Stomach smooth muscle (tissue), 2 donors: ENCODE measurements at regions not wholly inside any gene's neighbourhood (a gene's known extent, or its start where the extent isn't known, plus 50 kb on each side); places are given as distances from the start of the nearest gene placed in this dataset.

Experiments
- H3K27ac ChIP-seq: one replicate; pipeline ENCODE4 v1.7.0; 2013; ENCODE audit warnings: mild to moderate bottlenecking, low read length, inconsistent platforms
- H3K27me3 ChIP-seq, 2 donors: one replicate each; pipeline ENCODE4 v1.7.0; 2013; ENCODE audit warnings: low read length in 2 of 2; ENCODE audit not compliant: insufficient read depth in 2 of 2, control insufficient read depth in 1 of 2
- H3K36me3 ChIP-seq, 2 donors: one replicate each; pipeline ENCODE4 v1.7.0; 2013; ENCODE audit warnings: low read length in 2 of 2; ENCODE audit not compliant: control insufficient read depth in 2 of 2, insufficient read depth in 2 of 2
- H3K4me1 ChIP-seq: one replicate; pipeline ENCODE4 v1.7.0; 2013; ENCODE audit warnings: low read length; ENCODE audit not compliant: control insufficient read depth, insufficient read depth
- H3K4me3 ChIP-seq, 2 donors: one replicate each; pipeline ENCODE4 v1.7.0; 2013; ENCODE audit warnings: low read length in 2 of 2
- H3K9ac ChIP-seq, 2 donors: one replicate each; pipeline ENCODE4 v1.7.0; 2013; ENCODE audit warnings: low read length in 2 of 2, mild to moderate bottlenecking in 1 of 2
- H3K9me3 ChIP-seq, 2 donors: one replicate each; pipeline ENCODE4 v1.7.0; 2013; ENCODE audit warnings: low read length in 2 of 2; ENCODE audit not compliant: control insufficient read depth in 2 of 2
- donor health status: healthy.
- donor health status: Pancreatic carcinoma.

GRCh38 chr14:22271838-22272799 lies 316.9 kb downstream of the DAD1 start:
- no peaks in the 10 kb centered on the region for H3K4me1 ChIP-seq
- peaks cover 0 to 3% of the 10 kb centered on the region in 2 donors for H3K27me3 ChIP-seq
- no peak overlapping the region for H3K4me3 ChIP-seq
- H3K9ac ChIP-seq: no peak overlapping the region
- no peaks in the 10 kb centered on the region for H3K9me3 ChIP-seq
- H3K36me3 ChIP-seq: no peaks in the 10 kb centered on the region
- no peak overlapping the region for H3K27ac ChIP-seq

- Histone ChIP-seq H3K4me1 (no peaks in the 10 kb centered on the region), H3K4me3 (no peak overlapping the region), H3K9ac (no peak overlapping the region), H3K27ac (no peak overlapping the region), H3K36me3 (no peaks in the 10 kb centered on the region), H3K27me3 (no peaks in the 10 kb centered on the region), H3K9me3 (no peaks in the 10 kb centered on the region)
These were observed 320.1 kb downstream of the DAD1 start for GRCh38 chr14:22268875-22269274.

- H3K27ac ChIP-seq: no peak overlapping the region
- no peaks in the 10 kb centered on the region for H3K36me3 ChIP-seq
- no peak overlapping the region for H3K9ac ChIP-seq
- no peaks in the 10 kb centered on the region for H3K27me3 ChIP-seq
- no peaks in the 10 kb centered on the region for H3K9me3 ChIP-seq
- no peak overlapping the region for H3K4me3 ChIP-seq
- no peaks in the 10 kb centered on the region for H3K4me1 ChIP-seq
These were observed 322.3 kb downstream of the DAD1 start for GRCh38 chr14:22266683-22267082.

GRCh38 chr14:22266142-22266442 lies 322.9 kb downstream of the DAD1 start:
- H3K9ac ChIP-seq: no peak overlapping the region
- H3K9me3 ChIP-seq: no peaks in the 10 kb centered on the region
- H3K4me1 ChIP-seq: no peaks in the 10 kb centered on the region
- no peak overlapping the region for H3K27ac ChIP-seq
- no peaks in the 10 kb centered on the region for H3K36me3 ChIP-seq
- no peak overlapping the region for H3K4me3 ChIP-seq
- H3K27me3 ChIP-seq: no peaks in the 10 kb centered on the region

- H3K27me3 ChIP-seq: no peaks in the 10 kb centered on the region
- H3K36me3 ChIP-seq: no peaks in the 10 kb centered on the region
- no peak overlapping the region for H3K27ac ChIP-seq
- no peaks in the 10 kb centered on the region for H3K4me1 ChIP-seq
- H3K4me3 ChIP-seq: no peak overlapping the region
- H3K9me3 ChIP-seq: no peaks in the 10 kb centered on the region
- H3K9ac ChIP-seq: no peak overlapping the region
These were observed 323.5 kb downstream of the DAD1 start for GRCh38 chr14:22265319-22266141.

GRCh38 chr14:22264759-22265158 lies 324.3 kb downstream of the DAD1 start:
- Histone ChIP-seq H3K27ac (no peak overlapping the region), H3K9me3 (no peaks in the 10 kb centered on the region), H3K36me3 (no peaks in the 10 kb centered on the region), H3K4me3 (no peak overlapping the region), H3K27me3 (no peaks in the 10 kb centered on the region), H3K9ac (no peak overlapping the region), H3K4me1 (no peaks in the 10 kb centered on the region)

GRCh38 chr14:22263961-22264360 lies 325.1 kb downstream of the DAD1 start:
- no peaks in the 10 kb centered on the region for H3K9me3 ChIP-seq
- no peak overlapping the region for H3K9ac ChIP-seq
- no peak overlapping the region for H3K4me3 ChIP-seq
- no peaks in the 10 kb centered on the region for H3K27me3 ChIP-seq
- H3K36me3 ChIP-seq: no peaks in the 10 kb centered on the region
- H3K27ac ChIP-seq: no peak overlapping the region
- H3K4me1 ChIP-seq: no peaks in the 10 kb centered on the region

GRCh38 chr14:22262881-22263280 lies 326.1 kb downstream of the DAD1 start:
- no peaks in the 10 kb centered on the region for H3K27me3 ChIP-seq
- H3K4me1 ChIP-seq: no peaks in the 10 kb centered on the region
- H3K36me3 ChIP-seq: no peaks in the 10 kb centered on the region
- H3K9me3 ChIP-seq: no peaks in the 10 kb centered on the region
- H3K27ac ChIP-seq: no peak overlapping the region
- H3K9ac ChIP-seq: no peak overlapping the region
- H3K4me3 ChIP-seq: no peak overlapping the region

GRCh38 chr14:22255017-22255950 lies 333.7 kb downstream of the DAD1 start:
- H3K27ac ChIP-seq: no peak overlapping the region

GRCh38 chr14:22252686-22253085 lies 336.3 kb downstream of the DAD1 start:
- H3K27ac ChIP-seq: no peak overlapping the region
- no peaks in the 10 kb centered on the region for H3K4me1 ChIP-seq
- no peaks in the 10 kb centered on the region for H3K27me3 ChIP-seq
- no peaks in the 10 kb centered on the region for H3K9me3 ChIP-seq
- H3K4me3 ChIP-seq: no peak overlapping the region
- H3K36me3 ChIP-seq: no peaks in the 10 kb centered on the region
- no peak overlapping the region for H3K9ac ChIP-seq

More at GRCh38 chr14:22255017-22255950, 333.7 kb downstream of the DAD1 start:
- Histone ChIP-seq H3K9ac (no peak overlapping the region), H3K36me3 (no peaks in the 10 kb centered on the region), H3K9me3 (no peaks in the 10 kb centered on the region), H3K4me1 (no peaks in the 10 kb centered on the region), H3K27me3 (no peaks in the 10 kb centered on the region), H3K4me3 (no peak overlapping the region)
